BLaER1 treated with 17β-estradiol and CSF1 and Interleukin-3, amounts not matched to agents 10 nM and 100 nM (cell line): ENCODE measurements at regions not wholly inside any gene's neighbourhood (a gene's known extent, or its start where the extent isn't known, plus 50 kb on each side); places are given as distances from the start of the nearest gene placed in this dataset.

ENCODE experiments used
- H3K27ac ChIP-seq, 11 experiments: shearing (Covaris generic); formaldehyde crosslinking; 2 replicates each; pipeline ENCODE4 v1.8.1; 2022
- H3K27me3 ChIP-seq, 11 experiments: shearing (Covaris generic); formaldehyde crosslinking; 2 replicates each; pipeline ENCODE4 v1.8.1; 2022
- H3K36me3 ChIP-seq, 11 experiments: shearing (Covaris generic); formaldehyde crosslinking; 2 replicates each; pipeline ENCODE4 v1.8.1; 2022
- H3K4me1 ChIP-seq, 10 experiments: shearing (Covaris generic); formaldehyde crosslinking; 2 replicates each; pipeline ENCODE4 v1.8.1; 2022
- H3K4me2 ChIP-seq, 11 experiments: shearing (Covaris generic); formaldehyde crosslinking; 2 replicates each; pipeline ENCODE4 v1.8.1; 2022
- H3K4me3 ChIP-seq, 10 experiments: shearing (Covaris generic); formaldehyde crosslinking; 2 replicates each; pipeline ENCODE4 v1.8.1; 2022
- H3K9ac ChIP-seq, 11 experiments: shearing (Covaris generic); formaldehyde crosslinking; 2 replicates each; pipeline ENCODE4 v1.8.1; 2022
- H3K9me3 ChIP-seq, 11 experiments: shearing (Covaris generic); formaldehyde crosslinking; replicated peaks in 1 of 11; 2 replicates each; pipeline ENCODE4 v1.8.1; 2022
- H4K20me1 ChIP-seq, 11 experiments: shearing (Covaris generic); formaldehyde crosslinking; 2 replicates each; pipeline ENCODE4 v1.8.1; 2022
- Cebpa-rat ChIP-seq, 11 experiments: shearing (Covaris generic); IDR thresholded peaks; 2 replicates each; pipeline ENCODE4 v1.8.1; 2022

DNA sequence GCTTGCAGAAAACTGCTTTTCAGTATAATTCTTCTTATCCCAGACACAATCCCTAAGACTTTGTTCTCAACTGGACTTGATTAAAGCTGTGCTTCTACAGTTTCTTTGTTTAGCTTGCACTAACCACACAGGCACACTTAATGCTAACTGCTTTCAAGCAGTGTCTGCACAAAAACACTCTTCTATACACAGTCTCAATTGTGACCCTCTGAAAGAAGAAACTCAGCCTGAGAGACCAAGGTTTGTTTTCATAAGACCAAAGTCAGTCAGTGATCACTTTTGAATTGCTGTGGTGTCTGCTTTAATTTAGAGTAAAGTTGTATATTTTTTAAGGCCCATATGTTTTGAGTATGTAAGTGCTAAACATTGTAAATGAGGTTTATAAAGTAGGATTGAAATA, 431.2 kb downstream of the KCTD12 start:
- no peaks in the 10 kb centered on the region for H4K20me1 ChIP-seq
- no peaks in the 10 kb centered on the region for H3K27me3 ChIP-seq
- H3K36me3 ChIP-seq, result no peaks in the 10 kb centered on the region
- H3K9me3 ChIP-seq, result peaks cover 5 to 32% (median 20%) of the 10 kb centered on the region in 11 experiments; a peak in 20 of 22 replicates
- H3K4me3 ChIP-seq, result no peak overlapping the region
- H3K27ac ChIP-seq, result no peak overlapping the region
- H3K4me2 ChIP-seq, result no peak overlapping the region
- TF ChIP-seq Cebpa-rat (IDR thresholded peaks at IDR 0.05), result no peak
- H3K9ac ChIP-seq, result no peak overlapping the region
- H3K4me1 ChIP-seq, result peaks cover 0 to 5% (median 0%) of the 10 kb centered on the region in 10 experiments; a peak in 3 of 20 replicates

DNA sequence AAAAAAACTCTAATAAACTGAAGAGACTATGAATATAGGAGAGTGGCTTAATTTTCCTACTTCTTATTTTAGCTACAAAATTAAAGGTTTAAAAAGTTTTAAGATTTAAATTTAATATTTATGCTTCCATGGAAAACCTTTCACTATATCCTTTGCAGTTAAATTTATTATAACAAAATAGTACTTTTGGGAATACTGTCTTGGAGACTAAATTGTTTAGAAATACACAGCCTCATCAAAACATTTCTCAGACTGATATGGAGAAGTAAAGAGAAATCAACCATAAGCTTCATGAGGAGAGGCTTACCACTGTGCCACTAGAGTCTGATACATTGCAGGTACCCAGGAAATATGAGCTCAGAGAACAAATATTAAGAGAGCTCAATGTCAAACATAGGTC, 436.5 kb downstream of the KCTD12 start:
- Histone ChIP-seq H3K4me2 (no peak overlapping the region), H3K27ac (no peak overlapping the region), H3K9me3 (peaks cover 5 to 32% (median 20%) of the 10 kb centered on the region in 11 experiments; a peak in 20 of 22 replicates), H3K4me1 (no peaks in the 10 kb centered on the region), H3K9ac (no peak overlapping the region), H3K27me3 (no peaks in the 10 kb centered on the region), H3K36me3 (no peaks in the 10 kb centered on the region), H3K4me3 (no peak overlapping the region), H4K20me1 (no peaks in the 10 kb centered on the region; a peak in 1 of 22 replicates)
- TF ChIP-seq Cebpa-rat (IDR thresholded peaks at IDR 0.05), result no peak

DNA sequence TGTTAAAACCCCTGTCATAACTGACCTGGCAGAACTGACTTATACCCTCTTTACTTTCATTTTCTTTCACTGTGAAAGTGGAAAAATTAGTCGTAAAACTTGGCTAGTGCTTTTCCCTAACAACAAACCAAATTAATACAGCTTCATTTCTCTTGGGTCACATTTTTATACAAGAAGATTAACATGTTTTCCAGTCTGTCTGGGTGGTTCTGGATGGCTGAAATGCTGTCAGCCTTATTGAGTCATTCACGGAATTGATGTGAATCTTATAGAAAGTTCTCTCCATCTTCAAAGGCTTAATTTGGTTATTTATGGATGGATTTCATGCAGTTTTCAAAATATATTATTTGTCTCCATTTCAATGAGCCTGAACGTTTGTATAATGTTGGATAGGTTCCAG, 440.0 kb downstream of the KCTD12 start:
- H3K4me1 ChIP-seq, result no peaks in the 10 kb centered on the region

DNA sequence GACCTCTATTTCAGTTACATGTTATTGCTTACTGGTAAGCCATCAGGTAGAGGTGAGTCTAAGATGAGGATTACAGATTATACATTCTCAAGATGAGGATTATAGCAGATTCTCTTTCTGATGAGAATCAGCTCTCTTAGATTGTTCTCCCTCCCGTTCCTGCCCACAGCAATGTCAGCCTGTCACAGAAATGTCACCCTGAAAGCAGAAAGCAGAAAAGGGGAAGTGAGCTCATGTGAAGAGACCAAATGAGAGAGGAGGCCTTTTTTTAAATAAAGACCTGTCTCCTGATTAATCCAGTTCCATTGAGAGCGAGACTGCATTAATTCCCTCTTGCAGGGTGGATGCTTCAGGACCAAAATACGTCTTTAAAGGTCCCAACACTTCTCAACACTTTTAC, 445.6 kb downstream of the KCTD12 start:
- H3K4me3 ChIP-seq, result no peak overlapping the region
- no peaks in the 10 kb centered on the region for H4K20me1 ChIP-seq
- no peak overlapping the region for H3K9ac ChIP-seq
- H3K36me3 ChIP-seq, result no peaks in the 10 kb centered on the region
- peaks cover 0 to 8% (median 0%) of the 10 kb centered on the region in 10 experiments; a peak in 1 of 20 replicates for H3K4me1 ChIP-seq
- peak overlapping the region in 3 of 11 experiments; percentile 1 to 32 (median 26); a peak in 4 of 22 replicates for H3K4me2 ChIP-seq
- peaks cover 0 to 6% (median 4%) of the 10 kb centered on the region in 11 experiments; a peak in 5 of 22 replicates for H3K9me3 ChIP-seq
- no peak overlapping the region for H3K27ac ChIP-seq
- no peaks in the 10 kb centered on the region for H3K27me3 ChIP-seq
- TF ChIP-seq Cebpa-rat (IDR thresholded peaks at IDR 0.05), result no peak

More for the DNA sequence above, 440.0 kb downstream of the KCTD12 start:
- Histone ChIP-seq H3K9ac (no peak overlapping the region), H3K36me3 (no peaks in the 10 kb centered on the region), H3K4me3 (no peak overlapping the region), H3K9me3 (peaks cover 0 to 13% (median 4%) of the 10 kb centered on the region in 11 experiments; a peak in 6 of 22 replicates), H4K20me1 (no peaks in the 10 kb centered on the region; a peak in 1 of 22 replicates), H3K27ac (no peak overlapping the region), H3K27me3 (no peaks in the 10 kb centered on the region), H3K4me2 (no peak overlapping the region)
- TF ChIP-seq Cebpa-rat (IDR thresholded peaks at IDR 0.05), result no peak

DNA sequence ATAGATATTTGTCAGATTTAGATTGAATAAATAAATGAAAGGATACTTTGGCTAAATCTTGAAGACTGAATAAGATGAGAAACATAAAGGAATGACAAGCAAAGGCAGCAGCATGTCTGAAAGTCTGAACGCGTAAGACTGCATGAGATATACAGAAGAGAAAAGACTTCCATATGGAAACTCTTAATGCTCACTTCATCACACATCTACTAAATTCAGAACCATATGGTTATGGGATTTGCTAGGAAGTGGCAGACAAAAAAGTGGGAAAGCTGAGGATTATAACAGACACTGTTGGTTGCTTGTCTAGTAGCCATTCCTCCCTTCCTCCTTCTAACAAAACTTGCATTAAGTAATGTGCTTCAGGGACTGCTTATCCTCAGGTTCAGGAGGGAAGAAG, 446.7 kb downstream of the KCTD12 start:
- Histone ChIP-seq H3K4me3 (no peak overlapping the region), H3K27ac (no peak overlapping the region), H3K9me3 (peaks cover 0 to 6% (median 4%) of the 10 kb centered on the region in 11 experiments; a peak in 5 of 22 replicates), H3K4me2 (no peak overlapping the region), H3K4me1 (peaks cover 0 to 8% (median 0%) of the 10 kb centered on the region in 10 experiments; a peak in 1 of 20 replicates), H3K9ac (no peak overlapping the region), H4K20me1 (no peaks in the 10 kb centered on the region), H3K27me3 (no peaks in the 10 kb centered on the region), H3K36me3 (no peaks in the 10 kb centered on the region)
- no peak for TF ChIP-seq Cebpa-rat (IDR thresholded peaks at IDR 0.05)

DNA sequence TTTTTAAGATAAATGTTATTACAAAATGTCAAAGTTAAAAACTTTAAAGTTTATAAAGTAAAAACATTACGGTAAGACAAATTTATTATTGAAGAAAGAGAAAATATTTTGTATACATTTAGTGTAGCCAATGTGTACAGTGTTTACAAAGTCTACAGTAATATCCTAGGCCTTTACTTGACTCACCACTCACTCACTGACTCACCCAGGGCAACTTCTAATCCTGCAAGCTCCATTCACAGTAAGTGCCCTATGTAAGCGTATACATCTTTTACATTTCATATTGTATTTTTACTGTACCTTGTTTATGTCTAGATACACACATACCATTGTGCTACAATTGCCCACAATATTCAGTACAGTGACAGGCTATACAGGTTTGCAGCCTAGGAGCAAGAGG, 448.2 kb downstream of the KCTD12 start:
- H3K27ac ChIP-seq, result no peak overlapping the region
- H3K9ac ChIP-seq, result no peak overlapping the region
- H4K20me1 ChIP-seq, result no peaks in the 10 kb centered on the region
- H3K4me2 ChIP-seq, result no peak overlapping the region
- no peak overlapping the region for H3K4me3 ChIP-seq
- TF ChIP-seq Cebpa-rat (IDR thresholded peaks at IDR 0.05), result no peak
- no peaks in the 10 kb centered on the region for H3K36me3 ChIP-seq
- no peaks in the 10 kb centered on the region for H3K27me3 ChIP-seq
- peaks cover 0 to 8% (median 0%) of the 10 kb centered on the region in 10 experiments; a peak in 1 of 20 replicates for H3K4me1 ChIP-seq
- H3K9me3 ChIP-seq, result peaks cover 0 to under 1% (median 0%) of the 10 kb centered on the region in 11 experiments; a peak in 2 of 22 replicates

DNA sequence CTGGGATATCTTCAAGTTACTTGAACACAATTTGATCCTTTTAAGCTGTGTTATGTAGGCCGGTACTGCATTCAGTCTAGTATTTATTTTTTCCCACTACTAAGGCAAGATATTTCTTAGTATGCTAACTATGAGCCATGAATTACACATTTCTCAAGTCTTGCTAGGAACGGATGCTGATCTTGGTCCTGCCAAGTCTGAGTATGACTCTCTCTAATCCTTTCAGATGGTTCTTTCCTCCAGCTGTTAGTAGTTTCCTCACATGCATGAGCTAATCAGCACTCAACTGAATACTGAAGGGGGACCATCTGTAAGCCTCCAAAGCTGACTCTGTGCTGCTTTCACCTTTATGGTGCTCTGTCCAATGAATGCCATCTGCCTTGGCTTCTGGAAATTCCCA, 460.3 kb downstream of the KCTD12 start:
- H3K27ac ChIP-seq, result no peak overlapping the region
- no peak overlapping the region for H3K4me2 ChIP-seq
- H3K4me1 ChIP-seq, result no peaks in the 10 kb centered on the region
- no peaks in the 10 kb centered on the region for H3K9me3 ChIP-seq
- H4K20me1 ChIP-seq, result no peaks in the 10 kb centered on the region
- no peak overlapping the region for H3K4me3 ChIP-seq
- H3K27me3 ChIP-seq, result no peaks in the 10 kb centered on the region
- no peak for TF ChIP-seq Cebpa-rat (IDR thresholded peaks at IDR 0.05)
- H3K9ac ChIP-seq, result no peak overlapping the region
- H3K36me3 ChIP-seq, result no peaks in the 10 kb centered on the region

DNA sequence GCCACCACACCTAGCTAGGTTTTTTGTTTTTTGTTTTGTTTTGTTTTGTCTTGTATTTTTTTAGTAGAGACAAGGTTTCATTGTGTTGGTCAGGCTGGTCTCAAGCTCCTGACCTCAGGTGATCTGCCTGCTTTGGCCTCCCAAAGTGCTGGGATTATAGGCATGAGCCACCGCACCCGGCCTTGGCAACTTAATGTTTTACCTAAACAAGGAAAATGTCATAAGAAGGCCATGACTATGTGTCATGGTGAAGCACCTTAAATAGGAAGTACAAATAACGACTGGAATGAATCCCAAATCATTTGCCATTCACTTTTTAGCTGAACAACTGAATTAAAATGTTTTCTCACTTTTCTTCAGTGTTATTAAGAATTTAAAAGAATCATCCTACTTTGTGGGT, 465.2 kb downstream of the KCTD12 start:
- H3K4me2 ChIP-seq, result no peak overlapping the region
- H3K9ac ChIP-seq, result no peak overlapping the region
- no peaks in the 10 kb centered on the region for H3K4me1 ChIP-seq
- no peaks in the 10 kb centered on the region for H3K36me3 ChIP-seq
- no peak overlapping the region for H3K4me3 ChIP-seq
- H4K20me1 ChIP-seq, result no peaks in the 10 kb centered on the region
- TF ChIP-seq Cebpa-rat (IDR thresholded peaks at IDR 0.05), result no peak
- no peak overlapping the region for H3K27ac ChIP-seq
- no peaks in the 10 kb centered on the region for H3K27me3 ChIP-seq
- H3K9me3 ChIP-seq, result no peaks in the 10 kb centered on the region

DNA sequence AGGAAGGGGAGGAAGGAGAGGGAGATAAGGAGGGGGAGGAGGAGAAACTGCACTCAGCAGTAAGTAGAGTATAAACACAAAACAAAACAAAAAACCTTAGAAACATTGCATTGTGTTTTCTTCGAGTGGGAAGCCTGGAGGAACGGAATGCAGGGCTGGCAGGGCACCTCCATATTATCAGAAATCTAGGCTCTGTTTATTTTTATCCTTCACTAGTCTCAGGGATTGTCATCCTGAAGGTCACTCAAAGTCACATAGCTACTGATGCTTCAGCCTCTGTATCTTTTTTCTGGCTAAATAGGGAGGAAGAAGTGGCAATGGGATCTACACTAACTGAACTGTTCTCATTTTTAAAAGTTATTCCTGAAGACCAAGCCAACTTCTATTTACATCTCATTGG, 467.8 kb downstream of the KCTD12 start:
- no peaks in the 10 kb centered on the region for H3K27me3 ChIP-seq
- H3K9ac ChIP-seq, result no peak overlapping the region
- TF ChIP-seq Cebpa-rat (IDR thresholded peaks at IDR 0.05), result no peak
- H3K9me3 ChIP-seq, result no peaks in the 10 kb centered on the region
- no peak overlapping the region for H3K27ac ChIP-seq
- no peak overlapping the region for H3K4me2 ChIP-seq
- H3K4me1 ChIP-seq, result no peaks in the 10 kb centered on the region
- no peaks in the 10 kb centered on the region for H3K36me3 ChIP-seq
- H3K4me3 ChIP-seq, result no peak overlapping the region
- H4K20me1 ChIP-seq, result no peaks in the 10 kb centered on the region

DNA sequence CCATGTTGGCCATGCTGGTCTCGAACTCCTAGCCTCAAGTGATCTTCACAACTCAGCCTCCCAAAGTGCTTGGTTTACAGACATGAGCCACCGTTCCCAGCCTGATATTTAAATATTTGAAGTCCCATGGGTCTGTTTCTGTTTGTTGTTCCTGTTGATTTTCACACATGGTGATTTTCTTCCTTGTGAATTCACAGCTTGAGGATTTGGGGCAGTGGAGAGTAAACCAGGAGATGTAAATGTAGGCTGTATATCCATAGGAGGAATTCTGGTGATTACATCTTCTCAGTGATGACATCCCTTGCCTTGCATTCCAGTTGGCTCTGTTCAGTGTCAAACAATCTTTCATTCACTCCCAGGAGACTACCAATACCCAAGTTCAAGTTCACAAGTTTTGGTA, 471.9 kb downstream of the KCTD12 start:
- no peak overlapping the region for H3K27ac ChIP-seq
- TF ChIP-seq Cebpa-rat (IDR thresholded peaks at IDR 0.05), result no peak

More for the DNA sequence above, 471.9 kb downstream of the KCTD12 start:
- Histone ChIP-seq H3K9me3 (no peaks in the 10 kb centered on the region), H3K9ac (no peak overlapping the region), H4K20me1 (no peaks in the 10 kb centered on the region), H3K4me2 (no peak overlapping the region), H3K27me3 (no peaks in the 10 kb centered on the region), H3K36me3 (no peaks in the 10 kb centered on the region), H3K4me3 (no peak overlapping the region), H3K4me1 (no peaks in the 10 kb centered on the region)
